Activated CD8-positive, alpha-beta T cell treated with anti-CD3 and anti-CD28 coated beads for 36 hours (primary cell): ENCODE measurements at regions not wholly inside any gene's neighbourhood (a gene's known extent, or its start where the extent isn't known, plus 50 kb on each side); places are given as distances from the start of the nearest gene placed in this dataset.

Source experiments
- ATAC-seq: fragments of 200-7000 bp; cut with Tn5 transposase; one replicate; pipeline ENCODE4 v1.10.0; 2021; ENCODE audit warnings: mild to moderate bottlenecking, moderate library complexity
- CTCF ChIA-PET: fragments of 350-600 bp; sonication (Branson Sonifier 250); formaldehyde crosslinking; loops from one replicate; lab custom pipeline; 2021; ENCODE audit warnings: antibody characterized with exemption; lab: Charles Lee
- POLR2A ChIA-PET: fragments of 350-600 bp; sonication (Branson Sonifier 250); formaldehyde crosslinking; loops from one replicate; lab custom pipeline; 2021; ENCODE audit warnings: antibody characterized with exemption; lab: Charles Lee
- DNase-seq: peaks from one replicate; pipeline ENCODE4 v3.0.0-alpha.2; 2020
- H3K27ac Mint-ChIP-seq: one replicate; pipeline ENCODE4 v1.8.0; 2021; ENCODE audit warnings: mild to moderate bottlenecking, mixed read lengths
- H3K27me3 Mint-ChIP-seq: one replicate; pipeline ENCODE4 v1.8.0; 2021; ENCODE audit warnings: mixed read lengths
- H3K36me3 Mint-ChIP-seq: one replicate; pipeline ENCODE4 v1.8.0; 2021; ENCODE audit warnings: low read depth, mixed read lengths
- H3K4me1 Mint-ChIP-seq: one replicate; pipeline ENCODE4 v1.8.0; 2021; ENCODE audit warnings: low read depth, mixed read lengths
- H3K4me3 Mint-ChIP-seq: one replicate; pipeline ENCODE4 v1.8.0; 2021; ENCODE audit warnings: mild to moderate bottlenecking, moderate library complexity, mixed read lengths
- H3K9me3 Mint-ChIP-seq: one replicate; pipeline ENCODE4 v1.8.0; 2021; ENCODE audit warnings: mixed read lengths
- intact Hi-C: fragments of 100-400 bp; cut with micrococcal nuclease; formaldehyde crosslinking; loops from one replicate; pipeline ENCODE4 v1.10.0; 2022
- TF ChIP-seq, protein P1 (sequence below): fragments of 200-600 bp; IDR thresholded peaks from one replicate; pipeline ENCODE4 v1.8.0; 2022; ENCODE audit warnings: antibody characterized with exemption, mild to moderate bottlenecking

DNA sequence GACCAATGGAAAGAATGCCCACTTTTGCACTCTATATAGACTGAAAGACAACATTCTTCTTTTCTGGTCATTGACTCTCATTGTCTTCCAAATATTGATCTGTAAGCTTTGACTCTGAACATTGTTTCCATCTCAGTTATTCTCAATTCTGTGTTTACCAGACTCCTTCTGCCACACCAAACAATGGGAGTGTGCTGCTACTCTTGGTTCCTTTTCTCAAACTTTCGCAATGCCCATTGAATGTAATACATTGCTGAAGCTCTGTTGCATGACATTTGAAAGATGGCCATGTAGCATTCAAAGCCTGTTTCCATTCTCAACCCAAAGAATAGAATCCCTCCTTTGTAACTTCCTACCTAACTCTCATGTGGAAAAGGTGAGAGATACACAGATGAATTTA is 136.2 kb downstream of the BTC start:
- Mint-ChIP-seq H3K27me3 (peaks cover 3% of the 10 kb centered on the region), H3K4me1 (no peaks in the 10 kb centered on the region), H3K27ac (no peak overlapping the region), H3K4me3 (no peak overlapping the region), H3K9me3 (no peaks in the 10 kb centered on the region), H3K36me3 (no peaks in the 10 kb centered on the region)
- DNase-seq: no peak
- ChIA-PET CTCF (no interaction called here), POLR2A (no interaction called here)
- no peak for ATAC-seq
- TF ChIP-seq, protein P1, sequence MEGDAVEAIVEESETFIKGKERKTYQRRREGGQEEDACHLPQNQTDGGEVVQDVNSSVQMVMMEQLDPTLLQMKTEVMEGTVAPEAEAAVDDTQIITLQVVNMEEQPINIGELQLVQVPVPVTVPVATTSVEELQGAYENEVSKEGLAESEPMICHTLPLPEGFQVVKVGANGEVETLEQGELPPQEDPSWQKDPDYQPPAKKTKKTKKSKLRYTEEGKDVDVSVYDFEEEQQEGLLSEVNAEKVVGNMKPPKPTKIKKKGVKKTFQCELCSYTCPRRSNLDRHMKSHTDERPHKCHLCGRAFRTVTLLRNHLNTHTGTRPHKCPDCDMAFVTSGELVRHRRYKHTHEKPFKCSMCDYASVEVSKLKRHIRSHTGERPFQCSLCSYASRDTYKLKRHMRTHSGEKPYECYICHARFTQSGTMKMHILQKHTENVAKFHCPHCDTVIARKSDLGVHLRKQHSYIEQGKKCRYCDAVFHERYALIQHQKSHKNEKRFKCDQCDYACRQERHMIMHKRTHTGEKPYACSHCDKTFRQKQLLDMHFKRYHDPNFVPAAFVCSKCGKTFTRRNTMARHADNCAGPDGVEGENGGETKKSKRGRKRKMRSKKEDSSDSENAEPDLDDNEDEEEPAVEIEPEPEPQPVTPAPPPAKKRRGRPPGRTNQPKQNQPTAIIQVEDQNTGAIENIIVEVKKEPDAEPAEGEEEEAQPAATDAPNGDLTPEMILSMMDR: no peak
- intact Hi-C loops: no loop called here

DNA sequence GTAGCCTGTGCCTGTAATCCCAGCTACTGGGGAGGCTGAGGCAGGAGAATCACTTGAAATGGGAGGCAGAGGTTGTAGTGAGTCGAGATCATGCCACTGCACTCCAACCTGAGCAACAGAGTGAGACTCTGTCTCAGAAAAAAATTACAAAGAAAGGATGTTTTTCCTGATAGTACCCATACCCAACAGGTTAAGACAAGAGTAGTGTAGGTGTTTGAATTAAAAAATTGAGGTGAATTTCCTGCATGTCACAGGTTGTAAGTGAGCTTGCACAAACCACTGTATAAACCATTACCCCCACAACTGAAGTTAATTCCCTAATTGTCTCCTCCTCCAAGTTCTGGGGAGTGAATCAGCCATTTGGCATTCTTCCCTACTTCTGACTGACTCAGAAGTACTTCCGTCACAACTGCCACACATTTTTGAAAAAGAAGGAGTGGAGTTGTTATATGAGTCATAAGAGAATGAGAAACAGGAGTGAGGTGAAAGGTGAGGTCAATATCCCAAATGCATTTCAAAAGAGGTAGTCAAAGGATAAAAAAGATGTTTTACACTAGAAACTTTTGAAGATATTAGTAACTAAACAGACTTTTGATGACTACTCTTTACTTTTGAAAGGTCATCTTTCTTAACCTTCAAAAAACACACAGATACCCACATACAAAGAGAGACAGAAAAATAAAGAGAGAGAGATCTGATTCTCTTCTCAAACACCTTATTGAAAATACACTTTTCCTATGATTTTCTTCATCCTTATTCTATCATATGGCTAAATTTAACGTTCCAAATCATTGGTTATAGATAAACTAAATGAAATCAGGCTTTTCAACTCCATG is 134.5 kb downstream of the BTC start:
- no peak overlapping the region for H3K27ac Mint-ChIP-seq
- DNase-seq (no peak), ATAC-seq (no peak)
- no peak overlapping the region for H3K4me3 Mint-ChIP-seq
- TF ChIP-seq, protein P1: no peak
- CTCF ChIA-PET: no interaction called here
- POLR2A ChIA-PET: no interaction called here
- intact Hi-C loops: no loop called here
- H3K36me3 Mint-ChIP-seq: no peaks in the 10 kb centered on the region
- no peaks in the 10 kb centered on the region for H3K9me3 Mint-ChIP-seq
- H3K27me3 Mint-ChIP-seq: peaks cover 3% of the 10 kb centered on the region
- no peaks in the 10 kb centered on the region for H3K4me1 Mint-ChIP-seq

DNA sequence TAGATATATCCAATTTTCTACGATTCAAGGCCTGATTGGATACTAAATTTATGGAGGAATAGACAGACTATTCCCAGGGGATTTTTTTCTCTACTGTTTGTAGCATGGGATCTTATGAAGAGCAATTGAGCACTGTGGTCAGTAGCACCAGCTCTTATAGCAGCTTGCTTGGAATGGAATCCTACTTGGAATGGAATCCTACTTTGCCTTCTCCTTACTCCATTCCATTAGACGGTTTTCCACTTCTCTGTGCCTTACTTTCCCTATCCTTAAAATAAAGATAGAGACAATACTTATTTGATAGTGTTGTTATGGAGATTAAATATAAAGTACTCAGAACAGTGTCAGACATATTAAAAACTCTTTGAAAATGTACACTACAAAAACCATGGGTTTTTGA is 133.5 kb downstream of the BTC start:
- DNase-seq: no peak
- Mint-ChIP-seq H3K27ac (no peak overlapping the region), H3K4me3 (no peak overlapping the region), H3K4me1 (no peaks in the 10 kb centered on the region), H3K36me3 (no peaks in the 10 kb centered on the region), H3K27me3 (peaks cover 1% of the 10 kb centered on the region), H3K9me3 (no peaks in the 10 kb centered on the region)
- TF ChIP-seq, protein P1: no peak
- intact Hi-C loops: no loop called here
- ATAC-seq: no peak
- CTCF ChIA-PET: interaction anchor here (0.7 kb wide), 1 partner anchor 15 kb away, joined by 3 read pairs; no protein-coding TSS in a partner anchor
- POLR2A ChIA-PET: no interaction called here

DNA sequence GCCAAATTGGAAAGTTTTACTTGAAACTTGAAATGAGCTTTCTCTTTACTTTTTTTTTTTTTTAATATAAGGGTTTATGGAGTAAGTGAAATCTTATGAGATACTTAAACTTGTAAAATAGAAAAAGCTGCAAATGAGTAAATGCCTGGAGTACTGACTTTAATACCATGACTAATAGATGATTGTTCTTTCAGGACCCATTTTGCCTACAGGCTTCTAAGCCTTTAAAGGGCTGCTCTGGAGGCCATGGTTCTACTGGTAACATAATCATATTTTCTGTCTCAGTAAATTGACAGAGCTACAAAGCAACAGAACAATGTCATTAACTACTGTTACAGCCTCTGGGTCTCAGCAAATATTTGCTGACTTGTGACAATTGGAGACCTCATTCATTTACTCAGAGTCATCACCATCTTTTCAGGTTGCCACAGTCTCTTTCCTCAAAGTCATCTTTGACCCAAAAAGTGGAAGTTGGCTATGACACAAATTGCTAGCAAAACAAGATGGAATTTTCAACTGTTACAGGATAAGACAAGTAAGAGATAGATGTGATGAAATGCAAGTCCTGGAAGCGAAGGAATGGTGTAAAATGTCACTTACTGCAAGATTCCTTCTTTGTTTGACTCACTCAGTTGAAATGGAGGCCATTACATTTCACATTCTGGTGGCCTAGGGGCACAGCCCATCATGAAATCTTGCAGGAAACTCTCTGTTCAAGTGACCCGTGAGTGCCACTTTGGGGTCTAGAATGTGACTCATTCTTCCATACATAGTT is 132.7 kb downstream of the BTC start:
- TF ChIP-seq, protein P1: no peak
- Mint-ChIP-seq H3K4me1 (no peaks in the 10 kb centered on the region), H3K9me3 (no peaks in the 10 kb centered on the region), H3K36me3 (no peaks in the 10 kb centered on the region), H3K4me3 (no peak overlapping the region), H3K27ac (no peak overlapping the region), H3K27me3 (peaks cover 1% of the 10 kb centered on the region)
- POLR2A ChIA-PET: no interaction called here
- ATAC-seq (no peak), DNase-seq (no peak)
- CTCF ChIA-PET: interaction anchor here (0.6 to 0.7 kb wide), 2 partner anchors 14 to 1234 kb away, joined by 3 read pairs; no protein-coding TSS in a partner anchor
- intact Hi-C loops: no loop called here

DNA sequence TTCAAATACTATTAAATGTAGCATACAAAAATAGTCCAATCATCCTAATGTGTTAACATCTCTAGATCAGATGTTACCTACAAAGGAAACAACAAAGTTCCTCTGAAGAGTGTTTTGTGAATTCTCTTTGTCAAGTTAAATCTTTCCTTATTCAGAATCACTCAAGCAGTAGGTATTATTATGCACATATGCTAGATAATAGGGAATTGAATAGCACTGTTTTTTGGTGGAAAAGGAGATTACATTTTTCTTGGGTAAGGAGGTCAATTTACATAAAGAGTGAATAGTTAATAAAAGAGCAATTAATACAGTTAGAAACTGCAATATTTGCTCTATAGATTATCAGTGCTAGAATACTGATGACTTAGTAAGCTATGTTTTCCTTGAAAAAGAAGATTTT is 130.7 kb downstream of the BTC start:
- CTCF ChIA-PET: interaction anchor here (0.9 kb wide), 1 partner anchor 8 kb away, joined by 3 read pairs; no protein-coding TSS in a partner anchor
- Mint-ChIP-seq H3K9me3 (no peaks in the 10 kb centered on the region), H3K4me3 (no peak overlapping the region), H3K27ac (no peak overlapping the region), H3K36me3 (no peaks in the 10 kb centered on the region), H3K27me3 (peaks cover 1% of the 10 kb centered on the region), H3K4me1 (no peaks in the 10 kb centered on the region)
- TF ChIP-seq, protein P1: no peak
- ATAC-seq (no peak), DNase-seq (no peak)
- intact Hi-C loops: no loop called here
- POLR2A ChIA-PET: no interaction called here
